GM12873 (cell line): ENCODE measurements at regions not wholly inside any gene's neighbourhood (a gene's known extent, or its start where the extent isn't known, plus 50 kb on each side); places are given as distances from the start of the nearest gene placed in this dataset.

Experiments
- TF ChIP-seq, protein P1 (sequence below): IDR thresholded peaks from 2 replicates; pipeline ENCODE4 v1.5.1; 2012; ENCODE audit warnings: low read depth, mild to moderate bottlenecking, moderate library complexity, low read length, control low read depth; ENCODE audit not compliant: insufficient read depth; ENCODE audit errors: missing control alignments

DNA sequence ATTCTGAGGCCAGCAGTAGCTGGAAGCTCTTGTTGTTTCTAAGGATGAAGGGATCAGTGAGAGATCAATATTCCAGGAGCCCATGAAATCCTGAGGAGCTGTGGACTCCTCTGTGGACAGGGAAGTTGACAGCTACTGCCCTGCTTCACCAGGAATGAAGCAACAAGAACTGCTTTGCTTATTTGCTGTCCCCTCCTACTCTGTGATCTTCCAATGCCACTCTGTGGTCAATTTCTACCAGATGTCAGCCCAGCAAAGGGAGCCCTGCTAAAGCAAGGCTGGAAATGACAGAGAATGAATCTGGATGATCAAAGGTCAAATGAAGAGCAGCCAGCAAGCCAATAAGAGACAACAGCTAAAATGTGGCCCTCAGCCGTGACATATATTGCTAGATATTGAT is 227.5 kb upstream of the CHRM2 start:
- TF ChIP-seq, protein P1, sequence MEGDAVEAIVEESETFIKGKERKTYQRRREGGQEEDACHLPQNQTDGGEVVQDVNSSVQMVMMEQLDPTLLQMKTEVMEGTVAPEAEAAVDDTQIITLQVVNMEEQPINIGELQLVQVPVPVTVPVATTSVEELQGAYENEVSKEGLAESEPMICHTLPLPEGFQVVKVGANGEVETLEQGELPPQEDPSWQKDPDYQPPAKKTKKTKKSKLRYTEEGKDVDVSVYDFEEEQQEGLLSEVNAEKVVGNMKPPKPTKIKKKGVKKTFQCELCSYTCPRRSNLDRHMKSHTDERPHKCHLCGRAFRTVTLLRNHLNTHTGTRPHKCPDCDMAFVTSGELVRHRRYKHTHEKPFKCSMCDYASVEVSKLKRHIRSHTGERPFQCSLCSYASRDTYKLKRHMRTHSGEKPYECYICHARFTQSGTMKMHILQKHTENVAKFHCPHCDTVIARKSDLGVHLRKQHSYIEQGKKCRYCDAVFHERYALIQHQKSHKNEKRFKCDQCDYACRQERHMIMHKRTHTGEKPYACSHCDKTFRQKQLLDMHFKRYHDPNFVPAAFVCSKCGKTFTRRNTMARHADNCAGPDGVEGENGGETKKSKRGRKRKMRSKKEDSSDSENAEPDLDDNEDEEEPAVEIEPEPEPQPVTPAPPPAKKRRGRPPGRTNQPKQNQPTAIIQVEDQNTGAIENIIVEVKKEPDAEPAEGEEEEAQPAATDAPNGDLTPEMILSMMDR: no peak

DNA sequence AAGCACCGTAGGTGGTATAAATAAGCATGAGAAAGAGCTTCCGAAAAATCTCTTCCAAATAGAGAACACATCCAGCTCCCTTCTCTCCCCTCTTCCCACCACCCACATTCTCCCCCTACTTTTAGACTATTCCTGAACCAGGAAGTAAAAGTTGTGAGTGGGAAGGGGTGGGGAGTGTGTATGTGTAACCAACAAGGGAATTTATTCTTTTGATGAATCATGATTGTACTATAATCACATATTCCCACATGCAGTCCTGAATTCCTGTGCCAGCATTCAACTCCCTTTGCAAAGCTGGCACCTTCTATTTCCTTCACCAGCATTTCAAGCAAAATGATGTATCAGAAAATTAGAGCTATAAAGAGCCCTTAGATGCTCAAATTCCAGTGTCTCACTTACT is 230.6 kb upstream of the CHRM2 start:
- TF ChIP-seq, protein P1: no peak

DNA sequence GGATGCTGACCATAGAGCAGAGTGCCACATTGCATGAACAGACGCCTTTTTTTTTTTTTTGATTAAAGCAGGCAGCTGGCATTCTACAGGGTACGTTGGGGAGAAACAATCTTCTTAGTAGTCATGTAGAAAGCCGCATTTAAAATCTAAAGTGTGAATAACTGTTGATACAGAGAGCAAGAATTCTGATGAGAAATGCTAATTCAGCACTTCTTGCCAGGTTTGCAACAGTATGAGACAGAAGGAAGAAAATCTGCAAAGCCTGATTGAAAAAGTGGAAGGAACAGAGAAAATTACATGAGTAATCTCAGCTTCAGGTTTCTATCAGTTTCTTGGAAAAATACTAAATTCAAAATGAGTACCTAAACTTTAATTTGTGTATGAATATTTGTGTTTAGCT is 232.7 kb upstream of the CHRM2 start:
- TF ChIP-seq, protein P1: no peak

DNA sequence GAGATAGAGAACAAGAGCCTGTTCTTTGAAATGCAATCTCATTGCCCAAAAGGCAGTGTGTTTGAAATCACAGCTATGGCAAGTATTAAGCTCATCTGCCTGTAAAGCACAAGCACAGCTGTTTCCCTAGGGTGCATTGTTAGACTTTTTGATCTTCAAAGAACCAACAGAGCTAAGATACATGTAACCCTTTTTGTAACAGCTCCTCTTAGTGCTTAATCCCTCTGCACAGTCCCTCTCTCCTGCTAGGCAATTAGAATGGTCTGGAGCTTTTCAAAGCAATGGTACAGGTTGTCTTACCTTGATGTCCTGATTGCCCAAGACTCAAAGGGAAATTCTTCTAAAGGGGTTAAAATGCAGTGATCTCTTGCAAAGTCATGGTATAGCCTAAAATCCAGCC is 249.6 kb upstream of the CHRM2 start:
- TF ChIP-seq, protein P1: no peak

DNA sequence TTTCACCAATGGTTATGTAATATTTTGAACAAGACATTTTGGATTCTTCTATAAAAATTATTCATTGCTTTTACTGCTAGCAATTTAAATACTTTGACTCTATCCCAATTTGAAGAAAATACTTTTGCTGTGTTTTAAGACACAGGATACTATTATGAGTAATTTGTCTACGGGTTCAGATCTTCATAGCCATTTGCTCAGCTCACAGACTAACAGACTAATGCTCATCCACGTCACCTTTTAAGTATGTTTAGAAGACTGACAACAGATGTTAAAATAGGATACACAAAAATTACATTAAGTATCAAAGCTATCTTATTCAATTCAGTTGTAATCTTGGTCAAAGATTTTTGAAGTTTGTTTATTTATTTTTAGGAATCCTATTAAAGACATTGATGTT is 251.3 kb upstream of the CHRM2 start:
- TF ChIP-seq, protein P1: no peak

DNA sequence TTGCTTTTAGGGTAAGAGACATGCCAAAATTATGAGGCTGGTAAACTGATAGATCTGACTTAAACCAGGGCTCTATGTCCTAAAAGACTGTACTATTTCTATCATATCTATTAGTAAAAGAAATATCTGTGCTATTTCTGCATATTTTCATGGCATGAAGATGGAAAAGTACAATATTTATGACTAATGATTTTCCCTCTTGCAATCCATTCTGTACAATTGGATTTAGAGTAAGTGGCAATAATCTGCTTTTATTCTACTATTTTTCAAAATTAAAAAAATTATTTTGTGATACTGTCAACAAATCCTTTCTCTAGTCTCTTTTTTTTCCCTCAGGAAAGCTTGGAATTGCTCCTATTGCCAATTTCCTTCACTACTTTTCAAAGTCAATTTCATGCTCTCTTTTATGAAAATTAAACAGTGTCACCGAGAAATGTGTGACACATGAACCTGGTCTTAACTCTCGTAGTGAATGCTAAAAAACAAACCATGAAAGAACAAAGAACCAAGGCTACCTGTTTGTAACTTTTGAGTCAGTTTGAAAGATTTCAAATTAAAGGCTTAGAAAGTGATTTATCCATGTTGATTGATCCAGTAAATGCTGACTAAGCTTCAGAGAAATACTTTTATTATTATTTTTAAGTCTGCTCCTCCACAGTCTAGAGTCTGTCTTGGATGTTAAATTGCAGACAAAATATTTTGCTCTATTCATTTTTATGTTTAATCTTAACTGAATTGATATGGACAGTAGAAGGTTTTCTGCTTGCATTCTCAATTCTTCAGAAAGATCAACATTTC is 262.7 kb upstream of the CHRM2 start:
- TF ChIP-seq, protein P1: no peak

DNA sequence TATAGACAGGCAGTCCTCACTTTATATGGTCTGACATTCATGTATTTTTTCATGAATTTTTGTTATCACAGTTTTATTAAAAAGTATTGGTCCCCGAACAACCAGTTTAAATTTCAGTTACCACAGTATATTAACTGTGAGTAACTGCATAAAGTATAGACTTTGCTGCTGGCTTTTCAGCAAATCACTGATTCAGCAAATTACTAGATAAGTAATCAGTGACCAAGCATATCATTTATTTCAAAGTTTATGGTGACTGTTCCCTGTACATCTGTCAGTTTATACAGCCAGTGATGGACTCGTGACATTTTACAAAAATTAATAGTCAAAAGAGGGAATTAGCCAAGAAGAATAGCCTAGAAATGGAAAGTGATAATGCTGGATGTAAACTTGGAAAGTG is 266.7 kb upstream of the CHRM2 start:
- TF ChIP-seq, protein P1: no peak
